ENCODE measurements at regions not wholly inside any gene's neighbourhood (a gene's known extent, or its start where the extent isn't known, plus 50 kb on each side); places are given as distances from the start of the nearest gene placed in this dataset.

- no peak for DNase-seq (ENCODE audit: low read depth)
These were observed 210.6 kb downstream of the CCNG2 start for GRCh38 chr4:77367638-77368037.

DNA sequence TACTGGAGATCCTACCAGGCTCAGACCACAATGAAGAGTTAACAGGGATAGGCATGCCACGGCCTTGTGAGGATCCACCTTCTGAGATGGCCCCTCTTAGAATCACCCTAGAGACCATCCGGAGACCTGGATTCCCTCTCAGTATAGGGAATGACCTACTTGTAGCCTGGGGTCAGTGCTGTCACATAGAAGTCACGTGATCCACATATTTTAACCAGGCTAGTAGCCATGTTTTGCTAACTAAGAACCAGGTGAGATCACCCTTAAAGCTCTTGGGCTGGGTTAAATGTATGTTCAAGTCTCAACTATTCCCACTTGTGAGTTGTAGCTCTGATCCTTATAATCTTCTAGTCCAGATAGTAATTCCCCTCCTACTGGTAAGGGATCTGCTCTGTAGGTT lies 215.4 kb downstream of the CCNG2 start:
- DNase-seq (ENCODE audit: low read depth): no peak

DNA sequence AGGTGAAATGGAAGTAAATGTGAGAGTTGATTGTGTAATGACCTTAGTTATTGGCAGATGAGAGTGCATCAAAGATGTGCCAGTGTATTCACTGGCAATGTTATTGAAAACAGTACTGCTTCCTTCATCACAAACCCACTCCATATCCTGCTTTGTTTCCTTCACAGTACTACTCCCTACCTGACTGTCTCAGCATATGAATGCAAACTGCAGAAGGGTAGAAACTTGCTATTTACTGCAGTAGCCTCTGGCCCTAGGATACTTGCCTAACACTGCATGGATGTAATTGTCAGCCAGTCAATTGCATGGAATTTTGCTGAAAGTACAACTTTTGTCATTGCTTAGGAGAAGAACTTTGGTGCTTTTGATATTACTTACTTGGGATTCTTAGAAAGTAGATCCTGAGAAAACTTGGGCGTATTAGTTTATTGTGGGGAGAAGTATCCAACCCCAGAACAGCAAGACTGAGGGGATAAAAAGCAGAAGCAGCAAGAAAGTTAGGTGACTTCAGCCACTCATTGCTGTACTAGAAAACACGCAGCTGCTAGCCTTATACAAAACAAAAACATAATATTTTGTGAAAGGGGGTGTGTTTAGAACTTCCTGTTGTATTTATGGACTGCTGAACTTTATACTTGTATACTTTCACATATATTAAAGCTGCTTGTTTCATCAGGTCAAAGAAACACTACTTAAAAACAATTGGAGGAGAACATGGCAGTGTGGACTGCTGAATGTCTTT lies 219.0 kb downstream of the CCNG2 start:
- DNase-seq (ENCODE audit: low read depth): no peak

DNA sequence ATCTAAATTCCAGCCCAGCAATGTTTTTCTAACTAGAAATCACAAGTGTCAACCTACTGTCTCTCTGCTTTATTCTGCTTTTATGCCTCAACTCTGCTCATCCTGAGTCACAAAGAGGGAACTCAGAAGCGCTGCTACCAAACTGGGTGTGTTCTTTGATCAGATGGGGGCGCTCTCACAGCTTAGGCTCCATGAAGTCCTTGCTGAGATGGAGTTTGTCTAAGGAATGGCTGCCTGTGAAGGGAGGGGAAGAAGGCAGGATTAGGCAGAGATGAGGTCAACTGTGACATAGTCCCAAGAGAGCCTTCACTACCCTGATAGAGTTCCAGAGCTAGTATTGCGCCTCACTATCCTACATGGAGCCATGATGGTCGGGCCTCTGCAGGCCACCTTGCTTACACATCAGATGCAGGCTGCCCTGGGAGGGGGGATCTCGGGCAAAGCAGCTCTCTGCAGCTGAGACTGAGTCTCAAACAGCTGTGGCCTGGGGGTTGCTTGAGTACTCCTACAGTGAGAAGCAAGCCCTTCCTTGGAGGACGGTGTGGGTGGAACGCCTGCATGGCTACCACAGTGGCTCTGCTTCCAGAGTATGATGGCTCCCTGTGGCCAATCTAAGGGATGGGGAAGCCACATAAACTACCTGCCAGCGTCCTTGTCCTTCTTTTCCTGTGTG lies 219.9 kb downstream of the CCNG2 start:
- no peak for DNase-seq (ENCODE audit: low read depth)

DNA sequence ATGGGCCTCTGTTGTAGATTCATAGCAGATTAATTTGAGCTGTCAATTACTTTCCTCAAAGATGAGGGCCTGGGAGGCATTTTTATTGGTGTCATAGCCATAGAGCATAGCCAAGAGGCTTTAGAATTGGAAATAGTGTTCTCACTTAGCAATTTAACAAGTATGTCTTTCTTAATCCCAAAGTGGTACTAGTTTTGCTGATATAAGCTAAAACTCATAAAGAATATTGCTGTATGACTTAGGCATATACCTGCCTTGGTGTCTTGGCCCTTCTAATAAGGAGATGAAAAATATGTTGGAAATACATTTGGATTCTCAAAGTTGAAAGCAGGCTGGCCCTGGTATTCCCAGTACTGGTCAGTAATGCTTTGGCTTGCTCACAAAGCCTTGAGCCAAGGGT lies 221.5 kb upstream of the CXCL13 start:
- DNase-seq (ENCODE audit: low read depth): no peak

DNA sequence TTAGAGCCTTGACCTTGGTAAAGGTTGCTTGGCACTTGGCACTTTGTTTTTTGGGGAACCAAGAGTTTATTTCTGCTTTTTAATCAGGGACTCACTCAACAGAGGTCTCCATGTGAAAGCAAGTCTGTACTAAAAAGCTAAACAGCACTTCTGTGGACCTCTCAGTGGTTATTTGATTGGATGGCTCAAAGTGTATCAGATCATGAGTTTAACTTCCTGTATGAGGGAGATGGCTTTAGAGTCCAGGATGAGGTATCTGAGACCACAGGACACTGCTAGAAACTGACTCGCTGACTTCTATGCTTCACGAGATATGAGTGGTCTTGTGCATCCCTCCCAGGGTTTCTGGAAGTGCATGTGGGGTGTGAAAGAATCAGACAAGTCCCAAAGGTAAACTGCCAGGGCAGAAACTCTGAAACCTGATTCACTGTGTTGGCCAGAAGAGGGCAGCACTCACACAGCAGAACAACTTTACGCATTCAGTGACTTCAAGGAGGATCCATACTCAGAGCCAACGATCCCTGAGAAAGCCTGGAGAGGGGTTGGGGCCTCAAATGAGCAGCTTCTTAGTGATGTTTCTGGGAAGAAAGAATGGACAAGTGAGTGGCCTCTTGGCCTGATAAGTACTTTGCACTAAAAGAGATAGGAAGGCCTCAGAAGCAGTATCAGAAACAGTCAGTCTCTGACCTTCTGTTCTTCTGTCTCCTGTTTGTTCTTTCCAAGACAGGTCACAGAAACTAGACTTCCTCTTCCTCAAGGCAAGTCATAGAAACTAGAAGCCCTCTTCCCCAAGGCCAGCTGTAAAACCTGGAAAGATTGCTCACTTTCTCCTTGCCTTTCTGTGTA lies 220.3 kb upstream of the CXCL13 start:
- DNase-seq (ENCODE audit: low read depth): peak; percentile 24

DNA sequence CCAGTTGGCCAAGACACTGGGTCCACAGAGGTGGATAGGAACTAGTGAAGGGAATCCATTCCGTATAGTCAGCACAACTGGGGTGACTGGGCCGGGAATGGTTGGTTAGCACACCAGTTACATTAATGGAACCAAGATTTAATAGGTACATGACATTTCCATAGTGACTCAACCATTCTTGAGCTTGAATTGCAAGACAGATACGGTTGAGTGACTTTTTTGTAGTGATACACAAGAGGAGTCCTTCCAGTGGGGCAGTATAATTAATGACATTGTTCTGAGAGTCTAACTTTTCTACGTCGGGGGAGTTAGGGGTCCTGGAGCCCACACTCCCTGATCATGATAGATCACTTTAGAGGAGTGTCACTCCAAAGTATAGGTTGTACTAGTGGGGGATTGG lies 211.6 kb upstream of the CXCL13 start:
- no peak for DNase-seq (ENCODE audit: low read depth)

DNA sequence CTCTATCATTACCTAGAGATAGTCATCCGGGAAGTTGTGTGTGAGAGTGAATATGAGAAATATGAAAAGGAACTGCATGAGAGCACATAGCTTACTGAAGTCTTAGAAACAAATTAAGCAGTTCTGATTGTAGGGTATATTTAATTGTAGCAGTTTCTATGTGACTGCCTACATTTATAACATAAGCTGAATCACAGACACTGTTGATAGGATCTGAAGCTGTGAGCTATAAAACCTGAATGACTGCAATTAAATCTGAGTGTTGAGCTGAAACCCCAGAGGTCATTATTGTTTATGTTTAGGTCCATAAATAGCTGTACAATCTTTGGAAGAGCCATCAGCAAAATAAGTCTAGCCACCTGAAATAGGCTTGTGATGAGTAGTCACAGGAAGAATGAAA lies 210.1 kb upstream of the CXCL13 start:
- no peak for DNase-seq (ENCODE audit: low read depth)

GRCh38 chr4:77398256-77398655 lies 207.4 kb upstream of the CXCL13 start:
- no peak for DNase-seq (ENCODE audit: low read depth)

DNA sequence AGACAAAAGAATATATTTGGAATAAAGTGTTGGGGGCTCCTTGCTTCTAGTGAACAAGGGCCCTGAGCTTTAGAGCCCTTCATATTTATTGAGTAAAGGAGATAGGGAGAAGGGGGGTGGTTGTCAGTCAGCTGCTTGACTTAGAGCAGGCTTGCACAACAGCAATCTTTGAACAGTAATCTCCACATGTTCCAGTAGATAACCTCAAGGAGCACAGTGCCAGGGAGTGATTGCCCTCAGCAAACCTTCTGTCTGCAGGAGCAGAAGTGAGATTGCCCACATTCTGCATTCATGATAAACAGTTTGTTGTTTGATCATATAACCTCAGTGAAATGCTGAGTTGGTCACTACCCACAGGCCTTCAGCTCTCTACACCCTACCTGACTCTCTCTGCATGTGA lies 205.8 kb upstream of the CXCL13 start:
- DNase-seq (ENCODE audit: low read depth): no peak

DNA sequence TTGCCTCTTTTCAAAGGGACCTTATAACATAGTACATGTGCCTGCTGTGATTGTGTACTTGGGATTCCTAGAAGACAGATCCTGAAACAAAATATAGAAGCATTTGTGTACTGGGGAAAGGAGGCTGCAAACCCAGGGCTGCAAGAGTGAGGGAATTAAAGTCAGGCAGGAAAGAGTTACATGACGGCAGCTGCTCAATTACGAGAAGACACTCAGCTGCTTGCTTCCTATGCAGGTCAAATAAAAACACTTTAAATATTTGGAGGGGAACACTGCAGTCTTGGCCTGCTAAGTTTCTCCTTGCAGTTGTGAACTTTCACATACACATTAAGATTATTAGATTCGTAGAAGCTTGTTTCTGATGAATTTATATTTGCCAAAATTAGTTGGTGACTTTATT lies 191.9 kb upstream of the CXCL13 start:
- no peak for DNase-seq (ENCODE audit: low read depth)

GRCh38 chr4:77415689-77416088 lies 189.9 kb upstream of the CXCL13 start:
- no peak for DNase-seq (ENCODE audit: low read depth)

DNA sequence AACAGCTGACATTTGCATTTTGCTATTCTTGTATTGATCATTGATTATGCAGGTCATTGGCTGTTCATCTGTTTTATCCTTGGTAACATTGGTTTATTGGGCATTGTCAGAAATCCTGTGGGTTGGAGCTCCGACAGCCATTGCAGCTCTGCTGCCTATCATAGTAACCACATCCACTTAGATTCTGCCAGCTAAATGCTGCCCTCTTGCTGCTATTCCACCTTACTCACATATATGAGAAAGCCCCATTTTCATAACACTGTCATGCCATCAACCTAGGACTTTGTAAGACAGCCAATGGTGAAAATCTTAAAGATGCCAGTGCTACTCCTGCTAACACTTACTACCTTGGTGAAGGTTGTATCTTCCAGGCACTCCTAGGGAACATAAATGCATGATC lies 187.3 kb upstream of the CXCL13 start:
- DNase-seq (ENCODE audit: low read depth): no peak

- no peak for DNase-seq (ENCODE audit: low read depth)
These were observed 174.8 kb upstream of the CXCL13 start for GRCh38 chr4:77430847-77431246.

DNA sequence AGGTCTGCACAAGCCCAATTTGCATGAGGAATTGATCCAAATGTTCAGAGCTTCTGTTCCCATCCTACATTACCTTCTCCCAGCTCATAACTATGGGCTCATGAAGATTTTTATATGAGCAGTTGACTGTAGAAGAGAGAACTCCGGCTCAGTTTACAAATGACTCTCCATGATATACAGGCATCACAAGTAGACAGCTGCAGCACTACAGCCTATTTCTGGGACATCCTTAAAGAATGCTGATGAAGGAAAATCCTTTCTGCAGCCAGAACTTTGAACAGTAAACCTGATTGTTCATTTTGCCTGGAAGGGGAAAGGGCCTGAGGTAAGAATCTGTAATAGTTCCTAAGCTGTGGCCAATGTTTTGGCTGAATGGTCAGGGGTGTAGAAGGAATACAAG lies 174.1 kb upstream of the CXCL13 start:
- DNase-seq (ENCODE audit: low read depth): no peak

DNA sequence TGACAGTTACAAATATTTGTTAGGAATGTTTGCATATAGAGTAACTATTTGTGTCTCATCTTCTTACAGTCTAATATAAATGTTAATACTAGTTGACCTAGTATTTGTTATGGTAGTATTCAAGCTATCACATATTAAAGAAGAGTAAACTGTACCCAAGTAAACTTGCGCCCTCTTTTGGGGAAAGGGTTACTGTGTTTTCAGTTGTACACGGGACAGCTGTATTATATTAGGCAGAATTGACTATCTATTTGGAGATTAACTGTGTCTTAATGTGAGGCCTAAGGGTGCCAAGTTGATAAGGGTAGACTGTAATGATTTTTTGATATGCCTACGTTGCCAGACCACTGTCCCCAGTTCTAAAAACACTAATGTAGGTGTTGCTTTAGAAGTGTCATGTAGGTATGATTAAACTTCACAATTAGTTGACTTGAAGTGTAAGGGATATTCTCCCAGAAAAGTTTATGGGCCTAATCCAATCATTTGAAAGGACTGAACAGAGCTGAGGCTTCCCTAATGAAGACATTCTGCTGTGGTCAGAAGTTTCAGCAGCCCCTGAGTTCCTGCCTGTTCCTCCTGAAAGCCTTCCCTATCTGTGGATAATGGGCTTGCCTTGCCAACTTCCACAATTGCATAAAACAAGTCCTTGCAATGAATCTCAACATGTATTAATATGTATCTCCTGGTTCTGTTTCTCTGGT lies 172.8 kb upstream of the CXCL13 start:
- no peak for DNase-seq (ENCODE audit: low read depth)

DNA sequence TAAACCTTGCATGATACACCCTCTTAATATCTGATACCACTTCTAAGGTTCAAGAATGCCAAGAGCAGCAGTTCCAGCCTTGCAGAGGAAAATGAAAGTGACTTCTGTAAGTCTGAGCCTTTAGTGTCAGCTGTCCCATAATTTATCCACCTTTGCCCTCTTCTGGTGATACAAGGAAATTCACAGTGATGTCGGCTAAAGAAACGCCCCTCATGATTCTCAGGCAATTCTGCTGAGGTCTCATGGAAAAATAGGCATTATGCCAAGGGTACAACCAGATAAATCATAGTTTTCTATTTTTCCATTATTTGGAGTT lies 172.2 kb upstream of the CXCL13 start:
- DNase-seq (ENCODE audit: low read depth): no peak

- DNase-seq (ENCODE audit: low read depth): no peak
These were observed 171.1 kb upstream of the CXCL13 start for GRCh38 chr4:77434299-77435092.

GRCh38 chr4:77437079-77437478 lies 168.5 kb upstream of the CXCL13 start:
- DNase-seq (ENCODE audit: low read depth): no peak

- DNase-seq (ENCODE audit: low read depth): no peak
These were observed 167.1 kb upstream of the CXCL13 start for GRCh38 chr4:77438549-77438948.

GRCh38 chr4:77443941-77444340 lies 161.7 kb upstream of the CXCL13 start:
- DNase-seq (ENCODE audit: low read depth): no peak

GRCh38 chr4:77445823-77446222 lies 159.8 kb upstream of the CXCL13 start:
- no peak for DNase-seq (ENCODE audit: low read depth)
